RWPE1 (cell line): ENCODE measurements at regions not wholly inside any gene's neighbourhood (a gene's known extent, or its start where the extent isn't known, plus 50 kb on each side); places are given as distances from the start of the nearest gene placed in this dataset.

ENCODE experiments used
- CTCF ChIA-PET: fragments of 350-600 bp; sonication (Branson Sonifier 250); formaldehyde crosslinking; extraction: SDS; loops from one replicate; lab custom pipeline; 2021; lab: Yijun Ruan, JAX
- POLR2A ChIA-PET: fragments of 400-600 bp; formaldehyde crosslinking; extraction: SDS; loops from one replicate; lab custom pipeline; 2020; ENCODE audit warnings: antibody characterized with exemption; ENCODE audit not compliant: low non-redundant PET; lab: Yijun Ruan, JAX
- DNase-seq: peaks from one replicate; pipeline ENCODE4 v3.0.0; 2012; ENCODE audit warnings: low spot score
- H3K27ac ChIP-seq: fragments of 450-650 bp; 2 replicates; pipeline ENCODE4 v1.5.1; 2017
- TF ChIP-seq, protein P1 (sequence below): fragments of 450-650 bp; conservative IDR thresholded peaks from 2 replicates; pipeline ENCODE4 v1.5.1; 2017; ENCODE audit warnings: low read depth, mild to moderate bottlenecking

DNA sequence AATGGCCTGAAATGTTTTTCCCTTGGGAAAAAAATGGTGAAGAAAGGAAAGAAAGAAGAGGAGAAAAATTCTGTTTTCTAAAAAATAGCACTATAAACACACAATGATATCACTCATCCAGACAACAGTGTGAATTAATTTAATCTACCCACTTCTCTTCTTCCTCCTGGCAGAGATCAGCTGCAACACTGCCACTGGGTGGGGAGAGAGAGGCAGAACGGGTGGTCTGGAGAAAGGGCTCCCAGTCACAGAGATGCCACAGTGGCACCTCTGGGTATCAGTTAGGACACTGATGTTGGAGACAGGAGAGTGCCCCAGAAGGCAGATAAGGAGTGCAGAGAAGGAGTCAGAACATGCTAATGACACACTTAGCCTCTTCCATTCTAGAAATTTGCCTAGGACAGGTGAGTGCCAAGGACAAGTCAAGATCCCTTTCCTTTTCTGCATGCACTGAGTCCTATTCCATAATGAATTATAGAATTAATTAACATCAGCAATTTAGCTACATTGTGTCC is 168.6 kb downstream of the SUCLA2 start:
- TF ChIP-seq, protein P1, sequence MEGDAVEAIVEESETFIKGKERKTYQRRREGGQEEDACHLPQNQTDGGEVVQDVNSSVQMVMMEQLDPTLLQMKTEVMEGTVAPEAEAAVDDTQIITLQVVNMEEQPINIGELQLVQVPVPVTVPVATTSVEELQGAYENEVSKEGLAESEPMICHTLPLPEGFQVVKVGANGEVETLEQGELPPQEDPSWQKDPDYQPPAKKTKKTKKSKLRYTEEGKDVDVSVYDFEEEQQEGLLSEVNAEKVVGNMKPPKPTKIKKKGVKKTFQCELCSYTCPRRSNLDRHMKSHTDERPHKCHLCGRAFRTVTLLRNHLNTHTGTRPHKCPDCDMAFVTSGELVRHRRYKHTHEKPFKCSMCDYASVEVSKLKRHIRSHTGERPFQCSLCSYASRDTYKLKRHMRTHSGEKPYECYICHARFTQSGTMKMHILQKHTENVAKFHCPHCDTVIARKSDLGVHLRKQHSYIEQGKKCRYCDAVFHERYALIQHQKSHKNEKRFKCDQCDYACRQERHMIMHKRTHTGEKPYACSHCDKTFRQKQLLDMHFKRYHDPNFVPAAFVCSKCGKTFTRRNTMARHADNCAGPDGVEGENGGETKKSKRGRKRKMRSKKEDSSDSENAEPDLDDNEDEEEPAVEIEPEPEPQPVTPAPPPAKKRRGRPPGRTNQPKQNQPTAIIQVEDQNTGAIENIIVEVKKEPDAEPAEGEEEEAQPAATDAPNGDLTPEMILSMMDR = no peak
- CTCF ChIA-PET = no interaction called here
- DNase-seq = no peak
- H3K27ac ChIP-seq = no peak overlapping the region
- POLR2A ChIA-PET = no interaction called here

DNA sequence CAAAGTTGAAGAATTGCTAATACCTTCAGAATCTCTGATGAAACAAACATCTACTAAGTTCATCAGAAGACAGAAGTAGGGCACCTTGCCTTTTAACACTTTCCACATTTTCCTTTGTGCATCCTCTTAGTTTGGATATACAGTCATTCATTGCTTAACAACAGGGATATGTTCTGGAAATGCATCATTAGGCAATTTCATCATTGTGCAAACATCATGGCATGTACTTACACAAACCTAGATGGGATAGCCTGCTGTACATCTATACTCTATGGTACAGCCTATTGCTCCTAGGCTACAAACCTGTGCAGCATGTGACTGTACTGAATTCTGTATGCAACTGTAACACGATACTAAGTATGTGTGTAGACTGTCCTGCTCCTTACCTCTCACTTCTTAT is 169.8 kb downstream of the SUCLA2 start:
- H3K27ac ChIP-seq = no peak overlapping the region
- no peak for DNase-seq
- ChIA-PET POLR2A (no interaction called here), CTCF (no interaction called here)
- TF ChIP-seq, protein P1 = no peak

GRCh38 chr13:47829690-47830089 is 171.4 kb downstream of the SUCLA2 start:
- POLR2A ChIA-PET = interaction anchor here (0.6 kb wide), 1 partner anchor 11 kb away, joined by 3 read pairs; no protein-coding TSS in a partner anchor
- DNase-seq = no peak
- TF ChIP-seq, protein P1 = no peak
- no peak overlapping the region for H3K27ac ChIP-seq
- CTCF ChIA-PET = interaction anchor here (0.7 kb wide), 1 partner anchor 897 kb away, joined by 3 read pairs; no protein-coding TSS in a partner anchor

- TF ChIP-seq, protein P1 = no peak
- CTCF ChIA-PET = interaction anchor here (0.7 kb wide), 1 partner anchor 53 kb away, joined by 3 read pairs; no protein-coding TSS in a partner anchor
- DNase-seq = no peak
- POLR2A ChIA-PET = no interaction called here
- no peak overlapping the region for H3K27ac ChIP-seq
Measured at GRCh38 chr13:47826471-47826870, 174.6 kb downstream of the SUCLA2 start.

GRCh38 chr13:47822036-47822435 is 179.0 kb downstream of the SUCLA2 start:
- CTCF ChIA-PET = no interaction called here
- H3K27ac ChIP-seq = no peak overlapping the region
- POLR2A ChIA-PET = no interaction called here
- no peak for DNase-seq
- TF ChIP-seq, protein P1 = no peak

GRCh38 chr13:47816831-47817230 is 184.2 kb downstream of the SUCLA2 start:
- no peak for DNase-seq
- POLR2A ChIA-PET = no interaction called here
- CTCF ChIA-PET = no interaction called here
- TF ChIP-seq, protein P1 = no peak
- no peak overlapping the region for H3K27ac ChIP-seq
